Stimulated activated CD4-positive, alpha-beta T cell treated with anti-CD3 and anti-CD28 coated beads, Interleukin-1b, Interleukin-23, amount 100 ng/mL, for 48 hours (primary cell): ENCODE measurements at regions not wholly inside any gene's neighbourhood (a gene's known extent, or its start where the extent isn't known, plus 50 kb on each side); places are given as distances from the start of the nearest gene placed in this dataset.
A peak's percentile ranks its signal among the peaks of the same experiment; 100 is the strongest.
"Not testable (repeated sequence)": the region's sequence is repeated elsewhere in the genome, so short reads cannot be mapped to it uniquely, and the experiment has no call there.

Source experiments
- DNase-seq: peaks from one replicate; pipeline ENCODE4 v3.0.0-alpha.2; 2020

GRCh38 chr2:212752730-212753351, 214.2 kb upstream of the ERBB4 start:
- DNase-seq = no peak

DNA sequence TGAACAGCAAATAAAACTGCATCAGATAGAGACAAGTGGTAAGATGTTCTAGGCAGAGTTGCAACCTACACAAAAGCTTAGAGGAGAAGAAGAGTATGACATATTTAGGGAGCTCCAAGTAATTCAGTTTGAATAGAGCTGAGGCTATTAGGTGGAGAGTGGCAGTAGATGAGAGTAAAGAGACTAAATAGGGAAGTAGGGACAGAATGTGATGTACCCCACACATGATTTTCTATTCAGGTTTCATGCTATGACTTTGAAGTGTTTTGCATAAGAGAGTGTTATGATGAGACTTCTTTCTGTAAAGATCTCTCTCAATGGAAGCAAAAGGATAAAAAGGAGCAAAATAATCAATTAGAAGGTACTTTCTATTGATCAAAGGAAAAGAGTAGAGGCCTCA, 206.8 kb upstream of the ERBB4 start:
- no peak for DNase-seq

DNA sequence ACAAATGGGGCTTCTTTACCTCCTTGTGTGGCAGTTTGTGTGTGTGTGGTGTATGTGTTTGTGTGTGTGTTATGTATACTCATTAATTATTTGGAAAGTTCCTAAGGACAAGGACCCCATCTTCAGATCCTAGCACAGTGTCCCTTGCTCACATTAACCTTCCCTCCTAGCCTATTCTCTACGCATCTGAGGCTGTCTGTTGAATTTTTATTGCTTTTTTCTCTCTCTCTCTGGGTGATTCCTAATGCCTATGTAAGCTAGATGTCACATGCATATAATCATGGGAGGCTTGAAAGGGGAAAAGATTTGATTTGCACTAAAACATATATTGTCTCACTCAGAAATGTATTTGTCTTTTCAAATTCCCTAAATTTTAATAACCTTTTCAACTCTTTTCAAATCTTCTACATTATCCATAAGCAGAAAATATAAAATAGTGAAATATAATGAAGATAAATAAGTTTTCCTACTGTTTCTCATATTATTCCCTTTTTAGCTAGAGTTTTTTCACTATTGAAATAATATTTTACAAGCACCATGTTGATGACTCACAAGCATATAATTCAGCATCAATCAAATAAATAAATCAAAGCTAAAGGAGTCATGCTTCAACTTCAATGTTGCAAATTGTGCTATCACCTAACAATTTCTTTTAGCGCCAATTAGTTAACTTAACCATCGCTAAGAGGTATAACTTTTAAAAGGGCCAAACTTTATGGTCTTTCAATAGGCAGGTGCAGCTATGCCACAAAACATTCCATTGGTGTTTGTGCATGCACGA, 199.0 kb upstream of the ERBB4 start:
- no peak for DNase-seq

DNA sequence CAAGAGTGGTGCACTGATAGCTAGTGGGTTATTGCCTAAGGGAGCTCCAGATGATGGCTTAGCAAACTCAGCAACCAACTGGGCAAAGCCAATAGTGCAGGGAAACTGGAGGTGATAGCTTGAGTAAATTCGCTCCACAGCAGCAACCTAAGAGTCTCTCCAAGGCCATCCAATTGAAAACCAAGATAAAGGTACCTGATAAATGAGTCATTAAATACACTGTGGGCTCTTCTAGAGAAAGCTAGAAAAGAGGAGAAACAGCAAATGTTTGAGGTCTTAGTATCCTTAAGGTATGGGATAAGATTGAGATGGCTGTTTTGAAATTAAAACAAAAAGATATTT, 197.8 kb upstream of the ERBB4 start:
- no peak for DNase-seq

DNA sequence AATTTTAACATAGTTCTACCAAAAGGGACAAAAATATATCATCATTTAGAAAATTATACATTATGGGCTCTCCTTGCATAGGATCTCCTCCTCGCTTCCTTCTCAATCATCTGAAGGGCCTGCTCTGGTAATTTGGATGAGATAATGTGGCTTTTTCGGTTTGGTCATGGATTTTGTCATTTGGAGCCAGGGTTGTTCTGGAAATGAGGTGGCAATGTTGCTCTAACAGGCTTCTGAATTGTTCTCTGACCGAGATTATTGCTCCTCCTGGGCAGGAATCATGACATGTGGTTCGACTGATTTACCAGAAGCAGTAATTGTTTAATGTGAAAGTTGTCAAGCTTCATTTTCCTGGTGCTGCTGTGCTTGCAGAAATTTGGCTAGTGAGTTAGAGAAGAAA, 194.7 kb upstream of the ERBB4 start:
- DNase-seq = no peak

DNA sequence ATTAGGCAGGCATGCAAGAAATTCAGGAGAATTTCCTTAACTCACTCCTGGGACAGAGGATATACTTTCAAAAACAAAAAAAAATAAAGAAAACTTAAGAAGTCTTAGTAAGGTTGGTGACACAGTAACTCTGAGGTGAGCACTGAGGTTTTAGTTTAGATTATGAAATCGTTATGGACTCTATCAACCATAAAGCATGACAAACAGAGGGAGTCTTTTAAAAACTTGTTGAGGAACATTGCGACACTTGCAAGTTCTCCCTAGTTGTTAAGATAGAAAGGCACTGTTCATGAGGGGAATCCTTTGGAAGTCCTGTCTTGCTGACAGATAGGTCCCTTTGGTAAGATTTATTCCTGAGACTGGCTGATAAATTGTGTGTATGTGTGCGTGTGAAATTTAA, 194.3 kb upstream of the ERBB4 start:
- DNase-seq = no peak

- DNase-seq = no peak
Measured at GRCh38 chr2:212730994-212731393, 192.4 kb upstream of the ERBB4 start.

GRCh38 chr2:212728717-212729116, 190.1 kb upstream of the ERBB4 start:
- no peak for DNase-seq

- no peak for DNase-seq
Measured at GRCh38 chr2:212727751-212728150, 189.1 kb upstream of the ERBB4 start.

- DNase-seq = no peak
Measured at GRCh38 chr2:212726403-212726802, 187.8 kb upstream of the ERBB4 start.

DNA sequence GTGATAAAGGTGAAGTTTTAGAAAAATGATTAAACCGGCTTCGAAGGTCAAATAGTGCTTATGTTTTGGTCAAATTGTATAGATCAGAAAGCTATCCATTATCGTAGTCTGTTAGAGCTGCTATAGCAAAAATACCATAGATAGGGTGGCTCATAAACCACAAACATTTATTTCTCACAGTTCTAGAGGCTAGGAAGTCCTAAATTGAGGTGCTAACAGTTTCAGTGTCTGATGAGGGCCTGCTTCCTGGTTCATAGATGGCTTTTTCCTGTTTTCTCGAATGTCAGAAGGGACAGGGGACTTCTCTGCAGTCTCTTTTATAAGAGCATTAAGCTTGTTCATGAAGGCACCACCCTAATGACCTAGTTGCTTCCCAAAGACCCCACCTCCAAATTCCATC, 186.6 kb upstream of the ERBB4 start:
- DNase-seq = no peak

- no peak for DNase-seq
Measured at GRCh38 chr2:212723226-212723625, 184.6 kb upstream of the ERBB4 start.

GRCh38 chr2:212722046-212722445, 183.4 kb upstream of the ERBB4 start:
- no peak for DNase-seq

DNA sequence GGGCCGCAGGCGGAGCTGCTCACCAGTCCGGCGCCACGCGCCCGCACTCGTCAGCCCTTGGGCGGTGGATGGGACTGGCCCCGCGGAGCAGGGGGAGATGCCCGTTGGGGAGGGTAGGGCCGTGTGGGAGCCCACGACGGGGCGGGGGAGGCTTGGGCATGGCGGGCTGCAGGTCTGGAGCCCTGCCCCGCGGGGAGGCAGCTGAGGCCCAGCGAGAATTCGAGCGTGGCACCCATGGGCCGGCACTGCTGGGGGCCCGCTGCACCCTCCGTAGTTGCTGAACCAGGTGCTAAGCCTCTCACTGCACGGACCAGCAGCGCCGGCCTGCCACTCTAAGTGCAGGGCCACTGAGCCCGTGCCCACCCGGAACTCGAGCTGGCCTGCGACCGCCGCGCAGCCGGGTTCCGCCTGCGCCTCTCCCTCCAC, 182.4 kb upstream of the ERBB4 start:
- no peak for DNase-seq

DNA sequence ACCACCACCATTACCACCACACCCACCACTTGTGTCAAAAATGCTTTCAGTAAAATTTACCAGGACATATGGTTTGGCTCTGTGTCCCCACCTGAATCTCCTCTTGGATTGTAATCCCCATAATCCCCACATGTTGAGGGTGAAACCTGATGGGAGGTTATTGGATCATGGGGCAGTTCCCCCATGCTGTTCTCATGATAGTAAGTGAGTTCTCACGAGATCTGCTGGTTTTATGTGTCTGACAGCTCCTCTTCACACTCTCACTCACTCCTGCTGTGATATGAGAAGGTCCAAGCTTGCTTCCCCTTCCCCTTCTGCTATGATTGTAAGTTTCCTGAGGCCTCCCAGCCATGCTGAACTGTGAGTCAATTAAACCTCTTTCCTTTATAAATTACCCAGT, 176.8 kb upstream of the ERBB4 start:
- DNase-seq = not testable (repeated sequence)

- DNase-seq = no peak
Measured at GRCh38 chr2:212713681-212714080, 175.1 kb upstream of the ERBB4 start.

DNA sequence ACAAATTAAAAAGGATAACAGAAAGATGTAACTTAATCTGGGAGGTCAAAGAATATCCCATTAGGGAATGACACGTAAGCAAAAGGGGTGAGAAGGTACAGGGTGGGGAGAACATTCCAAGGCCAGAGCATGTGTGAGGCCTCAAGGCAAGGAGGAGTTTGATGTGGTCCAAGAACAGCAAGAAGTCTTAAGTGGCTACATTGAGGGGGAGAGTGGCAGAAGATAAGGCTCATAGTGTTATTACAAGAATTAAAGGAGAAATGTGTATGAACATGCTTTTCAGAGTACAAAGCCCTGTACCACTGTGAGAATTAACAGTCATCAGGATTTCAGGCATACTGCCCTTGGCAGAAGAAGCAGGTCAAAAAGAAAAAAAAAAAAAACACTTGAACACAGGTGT, 174.4 kb upstream of the ERBB4 start:
- DNase-seq = no peak

DNA sequence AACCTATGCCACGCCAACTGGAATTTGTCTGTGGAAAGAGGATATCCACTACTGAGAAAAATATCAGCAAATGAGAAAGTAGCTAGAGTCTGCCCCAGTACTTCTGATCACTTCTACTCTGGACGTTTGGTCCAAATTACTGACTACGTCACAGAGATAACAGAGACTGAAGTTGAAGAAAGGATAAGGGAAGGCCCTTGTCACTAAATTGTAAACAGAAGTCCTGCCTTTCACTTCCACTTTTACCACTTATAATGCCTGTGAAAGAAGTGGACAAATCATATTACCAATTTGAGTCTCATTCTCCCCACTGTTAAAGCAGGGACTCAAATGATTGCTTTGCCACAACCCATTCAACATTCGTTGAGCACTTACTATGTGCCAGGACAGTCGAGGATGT, 173.9 kb upstream of the ERBB4 start:
- no peak for DNase-seq

GRCh38 chr2:212711856-212712255, 173.3 kb upstream of the ERBB4 start:
- DNase-seq = no peak

GRCh38 chr2:212709280-212709679, 170.7 kb upstream of the ERBB4 start:
- no peak for DNase-seq

DNA sequence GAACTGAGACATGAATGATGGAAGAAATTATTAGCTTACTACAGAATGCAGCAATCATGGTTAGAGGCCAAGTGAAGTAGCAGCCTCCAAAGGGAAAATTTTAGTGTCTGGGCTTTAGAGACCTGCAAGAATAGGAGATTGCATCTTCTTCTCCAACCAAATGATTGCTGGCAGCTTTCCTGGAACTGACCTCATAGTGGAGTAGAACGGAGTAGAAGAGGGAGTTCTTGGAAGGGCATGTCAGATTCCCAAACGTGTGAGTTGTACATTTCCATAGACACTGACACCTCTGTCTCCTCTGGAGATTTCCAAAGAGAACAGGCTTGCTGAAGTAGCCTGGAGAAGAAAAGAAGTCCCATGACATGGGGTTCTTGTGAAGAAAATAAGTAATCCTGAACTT, 169.8 kb upstream of the ERBB4 start:
- DNase-seq = no peak

GRCh38 chr2:212695426-212695825, 156.8 kb upstream of the ERBB4 start:
- no peak for DNase-seq

DNA sequence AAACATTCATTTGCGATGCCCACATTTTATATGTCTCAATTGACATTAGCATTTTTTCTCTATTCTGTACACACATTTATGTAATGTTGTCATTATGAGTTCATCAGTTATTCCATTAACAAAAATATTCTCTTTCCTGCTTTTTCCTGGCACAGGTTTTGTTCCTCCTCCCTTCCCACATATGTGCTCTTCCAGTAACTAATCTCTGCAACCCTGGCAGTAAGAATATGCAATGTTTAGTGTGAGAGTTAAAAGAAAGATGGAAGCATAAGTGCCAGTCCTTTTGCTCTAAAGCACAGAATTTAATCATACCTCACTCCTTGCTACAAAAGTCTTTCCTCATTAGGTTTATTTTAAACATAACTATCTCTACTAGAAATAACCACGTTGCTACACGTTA, 155.8 kb upstream of the ERBB4 start:
- no peak for DNase-seq

GRCh38 chr2:212692466-212692865, 153.9 kb upstream of the ERBB4 start:
- no peak for DNase-seq

DNA sequence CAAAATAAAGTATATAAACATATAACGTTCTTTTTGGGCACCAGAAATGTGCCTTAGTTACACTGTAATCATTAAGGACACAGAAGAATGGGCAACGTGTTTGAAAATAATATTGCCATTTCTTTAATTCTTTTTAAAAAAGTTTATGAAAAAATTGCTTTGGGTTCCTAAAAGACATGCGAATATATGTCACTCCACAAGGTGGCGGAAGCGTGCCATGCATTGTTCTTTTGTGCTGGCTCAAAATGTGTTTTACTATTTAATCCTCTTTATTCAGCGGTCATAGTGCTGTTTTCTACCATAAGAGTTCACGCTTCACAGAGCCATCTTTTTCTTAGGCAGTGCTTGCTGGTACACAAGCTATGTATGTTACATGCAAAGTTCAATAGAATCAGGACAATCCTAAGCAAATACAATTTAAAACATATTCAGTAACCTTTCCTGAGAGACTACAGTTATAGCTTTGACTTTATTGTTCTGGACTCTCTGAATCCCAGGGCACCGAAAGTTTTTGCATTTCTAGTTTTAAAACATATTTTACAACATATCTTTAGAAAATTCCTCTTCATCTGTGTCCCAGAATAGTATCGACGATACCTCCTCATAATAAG, 147.8 kb upstream of the ERBB4 start:
- DNase-seq = peak; percentile 47
